ENCODE measurements at regions not wholly inside any gene's neighbourhood (a gene's known extent, or its start where the extent isn't known, plus 50 kb on each side); places are given as distances from the start of the nearest gene placed in this dataset.

- H3K27ac ChIP-seq (ENCODE audit: low read depth in 2 of 2, low read length in 1 of 2) = no peak overlapping the region
- DNase-seq = no peak
- no peaks in the 10 kb centered on the region for H3K27me3 ChIP-seq (ENCODE audit: insufficient read depth)
- no peaks in the 10 kb centered on the region for H3K9me3 ChIP-seq
- H4K20me1 ChIP-seq (ENCODE audit: insufficient read depth) = no peaks in the 10 kb centered on the region
- H3K4me1 ChIP-seq (ENCODE audit: control insufficient read depth in 1 of 2, insufficient read depth in 2 of 2, low read depth in 1 of 2, low read length in 1 of 2) = no peaks in the 10 kb centered on the region
- no peak for TF ChIP-seq ZBTB33 (IDR thresholded peaks at IDR 0.05; ENCODE audit: borderline replicate concordance, low read depth)
- no peak for TF ChIP-seq USF2 (IDR thresholded peaks at IDR 0.05; ENCODE audit: borderline replicate concordance, low read depth, low read length)
- TF ChIP-seq MEF2A (IDR thresholded peaks at IDR 0.05; ENCODE audit: borderline replicate concordance, low read depth) = no peak
- TF ChIP-seq YY1 (IDR thresholded peaks at IDR 0.05; ENCODE audit: low read depth) = no peak
- TF ChIP-seq RXRA (IDR thresholded peaks at IDR 0.05; ENCODE audit: borderline replicate concordance, low read depth) = no peak
- no peak for TF ChIP-seq FOXM1 (IDR thresholded peaks at IDR 0.05; ENCODE audit: low read depth)
- no peak for TF ChIP-seq USF1 (IDR thresholded peaks at IDR 0.05; ENCODE audit: borderline replicate concordance, low read depth)
- TF ChIP-seq MAX (IDR thresholded peaks at IDR 0.05; ENCODE audit: low read depth) = no peak
- no peak for TF ChIP-seq NFIC (IDR thresholded peaks at IDR 0.05; ENCODE audit: borderline replicate concordance)
- no peaks in the 10 kb centered on the region for H3F3A ChIP-seq (replicated peaks; ENCODE audit: insufficient read depth)
- H2AFZ ChIP-seq (ENCODE audit: low read depth) = no peak overlapping the region
- 14% methylated on average over 1 of the region's 1 CpG for WGBS (ENCODE audit: low lambda C conversion rate)
- ChIA-PET CTCF (no interaction called here), POLR2A (no interaction called here)
- H3K9me2 ChIP-seq = no peaks in the 10 kb centered on the region
- H3K79me2 ChIP-seq (ENCODE audit: insufficient read depth) = no peaks in the 10 kb centered on the region
- H3K4me3 ChIP-seq (ENCODE audit: low read depth in 2 of 2, low read length in 1 of 2) = no peak overlapping the region
- no peak overlapping the region for H3K4me2 ChIP-seq
- H3K9ac ChIP-seq = no peak overlapping the region
- no peaks in the 10 kb centered on the region for H3K36me3 ChIP-seq (replicated peaks in 1 of 2; ENCODE audit: control insufficient read depth in 1 of 2, insufficient read depth in 2 of 2, low read length in 1 of 2)
Measured at GRCh38 chr10:56633876-56634452, 272.9 kb upstream of the ZWINT start.

DNA sequence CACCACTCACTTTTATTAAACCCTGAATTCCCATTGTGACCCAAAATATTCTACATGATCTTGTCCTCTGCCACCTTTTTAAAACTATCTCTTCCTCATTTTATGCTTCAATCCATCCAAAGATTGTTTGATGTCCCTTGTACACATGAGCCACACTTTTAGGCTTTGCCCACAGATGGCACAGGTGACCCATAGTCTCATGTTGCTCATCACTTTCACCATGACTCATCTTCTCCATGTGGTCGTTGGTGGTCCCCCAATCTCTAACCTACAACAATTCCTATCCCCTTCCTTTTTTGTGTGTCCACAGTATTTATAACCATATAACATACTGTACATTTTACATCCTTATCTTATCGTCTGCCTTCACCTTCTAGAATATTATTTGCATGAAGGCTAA, 271.5 kb upstream of the ZWINT start:
- H4K20me1 ChIP-seq (ENCODE audit: insufficient read depth) = no peaks in the 10 kb centered on the region
- POLR2A ChIA-PET = no interaction called here
- no peak for TF ChIP-seq FOXM1 (IDR thresholded peaks at IDR 0.05; ENCODE audit: low read depth)
- no peak overlapping the region for H3K4me2 ChIP-seq
- no peaks in the 10 kb centered on the region for H3K9me3 ChIP-seq
- CTCF ChIA-PET = no interaction called here
- H3K9me2 ChIP-seq = no peaks in the 10 kb centered on the region
- no peaks in the 10 kb centered on the region for H3K36me3 ChIP-seq (replicated peaks in 1 of 2; ENCODE audit: control insufficient read depth in 1 of 2, insufficient read depth in 2 of 2, low read length in 1 of 2)
- no peak overlapping the region for H3K27ac ChIP-seq (ENCODE audit: low read depth in 2 of 2, low read length in 1 of 2)
- no peaks in the 10 kb centered on the region for H3F3A ChIP-seq (replicated peaks; ENCODE audit: insufficient read depth)
- H3K9ac ChIP-seq = no peak overlapping the region
- H3K27me3 ChIP-seq (ENCODE audit: insufficient read depth) = no peaks in the 10 kb centered on the region
- no peak for DNase-seq
- no peaks in the 10 kb centered on the region for H3K79me2 ChIP-seq (ENCODE audit: insufficient read depth)
- no peak overlapping the region for H2AFZ ChIP-seq (ENCODE audit: low read depth)
- H3K4me1 ChIP-seq (ENCODE audit: control insufficient read depth in 1 of 2, insufficient read depth in 2 of 2, low read depth in 1 of 2, low read length in 1 of 2) = no peaks in the 10 kb centered on the region
- WGBS (ENCODE audit: low lambda C conversion rate) = 7% methylated on average over 2 of the region's 2 CpGs
- H3K4me3 ChIP-seq (ENCODE audit: low read depth in 2 of 2, low read length in 1 of 2) = no peak overlapping the region
